H1 (cell line): ENCODE measurements at regions not wholly inside any gene's neighbourhood (a gene's known extent, or its start where the extent isn't known, plus 50 kb on each side); places are given as distances from the start of the nearest gene placed in this dataset.

ENCODE experiments used
- CTCF ChIP-seq, 3 experiments: IDR thresholded peaks; 1 replicate in 2 of 3; 2 replicates in 1 of 3; pipeline versions ENCODE4 v1.5.1 to v1.6.1; 2011; ENCODE audit warnings: low read length in 3 of 3, mild to moderate bottlenecking in 3 of 3, inconsistent platforms in 2 of 3, low read depth in 1 of 3, moderate library complexity in 1 of 3; ENCODE audit not compliant: insufficient read depth in 1 of 3; ENCODE audit errors: control extremely low read depth in 1 of 3
- EZH2 ChIP-seq: fragments of 200-600 bp; sonication (generic); IDR thresholded peaks from 2 replicates; pipeline ENCODE4 v1.7.1; 2012; ENCODE audit warnings: low read depth, mild to moderate bottlenecking, moderate library complexity, low read length, inconsistent platforms; ENCODE audit not compliant: severe bottlenecking
- JUND ChIP-seq: IDR thresholded peaks from 2 replicates; pipeline ENCODE4 v1.6.1; 2011; ENCODE audit warnings: mild to moderate bottlenecking, improper control_type of control experiment, low read length
- MAFK ChIP-seq: IDR thresholded peaks from 2 replicates; pipeline ENCODE4 v1.6.1; 2012; ENCODE audit warnings: low read depth, mild to moderate bottlenecking, improper control_type of control experiment, low read length
- POLR2A ChIP-seq, 2 experiments: IDR thresholded peaks; 1 replicate in 1 of 2; 2 replicates in 1 of 2; pipeline ENCODE4 v1.6.1; 2011; ENCODE audit warnings: low read depth in 2 of 2, low read length in 2 of 2, mild to moderate bottlenecking in 2 of 2; ENCODE audit errors: control extremely low read depth in 1 of 2
- TAF1 ChIP-seq: IDR thresholded peaks from 2 replicates; pipeline ENCODE4 v1.6.1; 2011; ENCODE audit warnings: mild to moderate bottlenecking, low read depth, low read length

- TF ChIP-seq TAF1 (no peak), CTCF (IDR thresholded peaks at IDR 0.05; ENCODE audit: control extremely low read depth in 1 of 3, insufficient read depth in 1 of 3, low read depth in 1 of 3, low read length in 3 of 3) (no peak), MAFK (no peak), JUND (no peak), POLR2A (IDR thresholded peaks at IDR 0.05; ENCODE audit: control extremely low read depth in 1 of 2, low read depth in 2 of 2, low read length in 2 of 2) (no peak), EZH2 (no peak)
Observed at GRCh38 chrY:19005579-19005978, 232.0 kb upstream of the HSFY2 start.
